Breast epithelium (tissue), 3 donors: ENCODE measurements at regions not wholly inside any gene's neighbourhood (a gene's known extent, or its start where the extent isn't known, plus 50 kb on each side); places are given as distances from the start of the nearest gene placed in this dataset.

Experiments used
- POLR2A ChIP-seq: fragments of 450-650 bp; IDR thresholded peaks from one replicate; pipeline ENCODE4 v1.6.1; 2016; ENCODE audit warnings: antibody characterized with exemption, mild to moderate bottlenecking, moderate library complexity
- POLR2AphosphoS5 ChIP-seq, 3 donors: sonication (generic); formaldehyde crosslinking; IDR thresholded peaks; one replicate each; pipeline ENCODE4 v1.6.1; 2017; ENCODE audit warnings: antibody characterized with exemption in 3 of 3

GRCh38 chr1:185564816-185565215 lies 169.4 kb upstream of the HMCN1 start:
- TF ChIP-seq POLR2AphosphoS5 (IDR thresholded peaks at IDR 0.05) = no peak
- no peak for TF ChIP-seq POLR2A
